PC-3 (cell line): ENCODE measurements at regions not wholly inside any gene's neighbourhood (a gene's known extent, or its start where the extent isn't known, plus 50 kb on each side); places are given as distances from the start of the nearest gene placed in this dataset.

Experiments used
- ATAC-seq: fragments of 200-7000 bp; cut with Tn5 transposase; 2 replicates; pipeline ENCODE4 v1.9.1; 2020; ENCODE audit warnings: mild to moderate bottlenecking, moderate library complexity
- BruUV-seq: library from RNA; stranded (reverse); fragments of 400-500 nt; replicated peaks from 2 replicates; lab custom pipeline; 2021; lab: Mats Ljungman, UMichigan
- CTCF ChIA-PET: fragments of 300-600 bp; sonication (Branson Sonifier 250); formaldehyde crosslinking; loops from one replicate; lab custom pipeline; 2022; ENCODE audit warnings: antibody characterized with exemption; lab: Charles Lee
- POLR2A ChIA-PET: fragments of 300-600 bp; sonication (Branson Sonifier 250); formaldehyde crosslinking; loops from one replicate; lab custom pipeline; 2022; ENCODE audit warnings: antibody characterized with exemption; ENCODE audit not compliant: unreplicated experiment; lab: Charles Lee
- DNase-seq: peaks from one replicate; pipeline ENCODE4 v3.0.0-alpha.2; 2015
- H2AFZ ChIP-seq: fragments of 300-600 bp; sonication (generic); 2 replicates; pipeline ENCODE4 v1.6.0; 2016; ENCODE audit warnings: antibody characterized with exemption, low read length
- H3F3A ChIP-seq: fragments of 300-600 bp; sonication (generic); one replicate; pipeline ENCODE4 v1.6.0; 2017; ENCODE audit warnings: antibody characterized with exemption, low read length, control low read depth, mild to moderate bottlenecking; ENCODE audit not compliant: unreplicated experiment
- H3K27ac ChIP-seq: fragments of 300-600 bp; sonication (generic); 2 replicates; pipeline ENCODE4 v1.5.1; 2016; ENCODE audit warnings: mild to moderate bottlenecking, low read length
- H3K27me3 ChIP-seq: fragments of 300-600 bp; sonication (generic); 2 replicates; pipeline ENCODE4 v1.6.1; 2016; ENCODE audit warnings: low read length, mixed read lengths
- H3K36me3 ChIP-seq: fragments of 300-600 bp; sonication (generic); 2 replicates; pipeline ENCODE4 v1.6.1; 2016; ENCODE audit warnings: low read depth, mixed run types, low read length, mixed read lengths
- H3K4me1 ChIP-seq: fragments of 300-600 bp; sonication (generic); 2 replicates; pipeline ENCODE4 v1.5.1; 2016; ENCODE audit warnings: low read length; ENCODE audit not compliant: insufficient read depth
- H3K4me2 ChIP-seq: fragments of 300-600 bp; sonication (generic); 2 replicates; pipeline ENCODE4 v1.6.0; 2016; ENCODE audit warnings: low read length
- H3K4me3 ChIP-seq: fragments of 300-600 bp; sonication (generic); 2 replicates; pipeline ENCODE4 v1.5.1; 2016; ENCODE audit warnings: mild to moderate bottlenecking, low read length, mixed read lengths
- H3K79me2 ChIP-seq: fragments of 300-600 bp; sonication (generic); 2 replicates; pipeline ENCODE4 v1.6.1; 2017; ENCODE audit warnings: low read length, mixed read lengths
- H3K9ac ChIP-seq: fragments of 300-600 bp; sonication (generic); 2 replicates; pipeline ENCODE4 v1.6.0; 2016; ENCODE audit warnings: mild to moderate bottlenecking, low read length
- H3K9me2 ChIP-seq: fragments of 300-600 bp; sonication (generic); replicated peaks from 2 replicates; pipeline ENCODE4 v1.6.1; 2016; ENCODE audit warnings: mixed run types, low read length, mixed read lengths
- H3K9me3 ChIP-seq: fragments of 300-600 bp; sonication (generic); 2 replicates; pipeline ENCODE4 v1.6.1; 2016; ENCODE audit warnings: low read length, mixed read lengths
- H4K20me1 ChIP-seq: fragments of 300-600 bp; sonication (generic); 2 replicates; pipeline ENCODE4 v1.6.1; 2016; ENCODE audit warnings: low read length, mixed read lengths
- EZH2 ChIP-seq: fragments of 300-600 bp; sonication (generic); IDR thresholded peaks from one replicate; pipeline ENCODE4 v1.6.1; 2017; ENCODE audit warnings: antibody characterized with exemption, mild to moderate bottlenecking, low read length; ENCODE audit not compliant: unreplicated experiment
- EZH2phosphoT487 ChIP-seq: fragments of 300-600 bp; sonication (generic); IDR thresholded peaks from 2 replicates; pipeline ENCODE4 v1.6.1; 2018; ENCODE audit warnings: mild to moderate bottlenecking, antibody characterized with exemption, low read length, borderline replicate concordance
- intact Hi-C: fragments of 100-400 bp; cut with micrococcal nuclease; formaldehyde crosslinking; loops from 2 replicates; pipeline ENCODE4 v1.9.0; 2023
- TF ChIP-seq, protein P1 (sequence below): fragments of 300-600 bp; sonication (generic); conservative IDR thresholded peaks from 2 replicates; pipeline ENCODE4 v1.5.1; 2017; ENCODE audit warnings: antibody characterized with exemption, low read depth, mild to moderate bottlenecking, low read length

GRCh38 chr20:54345301-54345724 is 130.1 kb upstream of the DOK5 start:
- H4K20me1 ChIP-seq = no peaks in the 10 kb centered on the region
- H3K79me2 ChIP-seq = no peaks in the 10 kb centered on the region
- BruUV-seq = no TSS peak
- peaks cover 24% of the 10 kb centered on the region for H3K27me3 ChIP-seq
- no peak overlapping the region for H2AFZ ChIP-seq
- H3K4me1 ChIP-seq = peaks cover 16% of the 10 kb centered on the region
- no peak overlapping the region for H3K9ac ChIP-seq
- H3K4me3 ChIP-seq = no peak overlapping the region
- peak; percentile 53; the same call in 1 of the 2 replicates for ATAC-seq
- ChIA-PET CTCF (no interaction called here), POLR2A (no interaction called here)
- peak; percentile 84 for DNase-seq
- TF ChIP-seq, protein P1, sequence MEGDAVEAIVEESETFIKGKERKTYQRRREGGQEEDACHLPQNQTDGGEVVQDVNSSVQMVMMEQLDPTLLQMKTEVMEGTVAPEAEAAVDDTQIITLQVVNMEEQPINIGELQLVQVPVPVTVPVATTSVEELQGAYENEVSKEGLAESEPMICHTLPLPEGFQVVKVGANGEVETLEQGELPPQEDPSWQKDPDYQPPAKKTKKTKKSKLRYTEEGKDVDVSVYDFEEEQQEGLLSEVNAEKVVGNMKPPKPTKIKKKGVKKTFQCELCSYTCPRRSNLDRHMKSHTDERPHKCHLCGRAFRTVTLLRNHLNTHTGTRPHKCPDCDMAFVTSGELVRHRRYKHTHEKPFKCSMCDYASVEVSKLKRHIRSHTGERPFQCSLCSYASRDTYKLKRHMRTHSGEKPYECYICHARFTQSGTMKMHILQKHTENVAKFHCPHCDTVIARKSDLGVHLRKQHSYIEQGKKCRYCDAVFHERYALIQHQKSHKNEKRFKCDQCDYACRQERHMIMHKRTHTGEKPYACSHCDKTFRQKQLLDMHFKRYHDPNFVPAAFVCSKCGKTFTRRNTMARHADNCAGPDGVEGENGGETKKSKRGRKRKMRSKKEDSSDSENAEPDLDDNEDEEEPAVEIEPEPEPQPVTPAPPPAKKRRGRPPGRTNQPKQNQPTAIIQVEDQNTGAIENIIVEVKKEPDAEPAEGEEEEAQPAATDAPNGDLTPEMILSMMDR = no peak
- TF ChIP-seq EZH2phosphoT487 (no peak), EZH2 (no peak)
- H3K9me3 ChIP-seq = no peaks in the 10 kb centered on the region
- intact Hi-C loops = no loop called here
- H3K27ac ChIP-seq = no peak overlapping the region
- no peaks in the 10 kb centered on the region for H3F3A ChIP-seq
- H3K9me2 ChIP-seq = no peaks in the 10 kb centered on the region
- peak overlapping the region; percentile 20 for H3K4me2 ChIP-seq
- H3K36me3 ChIP-seq = no peaks in the 10 kb centered on the region

DNA sequence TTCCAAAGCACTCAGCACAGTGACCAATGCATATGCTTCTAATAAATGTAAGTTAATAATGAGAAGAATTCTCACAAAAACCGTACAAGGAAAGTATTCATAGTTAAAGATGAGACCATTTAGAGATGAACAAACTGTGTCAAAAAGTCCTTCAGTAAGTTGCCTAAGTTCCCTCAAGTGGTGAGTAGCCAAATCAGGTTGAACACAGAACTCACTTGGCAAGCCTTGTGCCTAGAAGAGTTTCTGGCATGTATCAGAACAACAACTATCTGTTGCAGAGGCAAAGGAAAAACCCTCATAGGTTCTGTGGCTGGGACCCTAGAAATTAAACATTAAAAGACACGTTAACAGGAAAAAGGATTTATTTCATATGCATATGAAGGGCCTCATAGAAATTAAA is 129.6 kb upstream of the DOK5 start:
- no peak for TF ChIP-seq EZH2
- TF ChIP-seq EZH2phosphoT487 = no peak
- TF ChIP-seq, protein P1 = no peak
- ATAC-seq = no peak
- H3K4me2 ChIP-seq = peak overlapping the region; percentile 20
- BruUV-seq = no TSS peak
- no peaks in the 10 kb centered on the region for H3K36me3 ChIP-seq
- DNase-seq = no peak
- ChIA-PET POLR2A (no interaction called here), CTCF (no interaction called here)
- H3F3A ChIP-seq = no peaks in the 10 kb centered on the region
- no peak overlapping the region for H3K4me3 ChIP-seq
- no peaks in the 10 kb centered on the region for H3K9me2 ChIP-seq
- no peak overlapping the region for H3K9ac ChIP-seq
- H3K27me3 ChIP-seq = peaks cover 23% of the 10 kb centered on the region
- H2AFZ ChIP-seq = no peak overlapping the region
- H4K20me1 ChIP-seq = no peaks in the 10 kb centered on the region
- no peaks in the 10 kb centered on the region for H3K9me3 ChIP-seq
- peaks cover 13% of the 10 kb centered on the region for H3K4me1 ChIP-seq
- intact Hi-C loops = no loop called here
- no peak overlapping the region for H3K27ac ChIP-seq
- H3K79me2 ChIP-seq = no peaks in the 10 kb centered on the region

DNA sequence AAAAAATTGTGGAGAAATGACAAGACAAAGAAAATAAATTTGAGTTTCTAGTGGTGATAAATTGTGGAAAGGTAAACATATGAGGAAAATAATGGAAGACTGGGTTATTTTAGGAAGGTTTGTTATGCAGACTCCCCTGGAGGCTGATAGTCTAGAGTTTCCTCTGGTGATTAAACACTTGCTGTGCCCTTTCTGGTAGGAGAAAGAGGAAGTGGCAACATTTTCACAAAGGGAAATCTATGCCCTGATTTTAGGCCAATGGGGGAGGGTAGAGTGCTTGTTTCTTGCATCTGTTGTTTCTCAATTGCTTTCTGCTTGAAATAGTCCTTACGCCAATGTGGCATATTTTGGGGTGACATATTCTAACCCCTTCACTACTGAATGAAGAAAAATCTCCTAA is 129.1 kb upstream of the DOK5 start:
- Histone ChIP-seq H4K20me1 (no peaks in the 10 kb centered on the region), H2AFZ (no peak overlapping the region), H3K4me1 (peaks cover 13% of the 10 kb centered on the region), H3K79me2 (no peaks in the 10 kb centered on the region), H3K27ac (no peak overlapping the region), H3K9me3 (no peaks in the 10 kb centered on the region), H3K36me3 (no peaks in the 10 kb centered on the region), H3K4me2 (no peak overlapping the region), H3K9me2 (no peaks in the 10 kb centered on the region), H3F3A (no peaks in the 10 kb centered on the region), H3K27me3 (peaks cover 18% of the 10 kb centered on the region), H3K9ac (no peak overlapping the region), H3K4me3 (no peak overlapping the region)
- intact Hi-C loops = no loop called here
- ChIA-PET POLR2A (no interaction called here), CTCF (no interaction called here)
- no peak for DNase-seq
- BruUV-seq = no TSS peak
- no peak for TF ChIP-seq EZH2phosphoT487
- TF ChIP-seq EZH2 = no peak
- TF ChIP-seq, protein P1 = no peak
- no peak for ATAC-seq
